ENCODE measurements at regions not wholly inside any gene's neighbourhood (a gene's known extent, or its start where the extent isn't known, plus 50 kb on each side); places are given as distances from the start of the nearest gene placed in this dataset.
A peak's percentile ranks its signal among the peaks of the same experiment; 100 is the strongest.
"Not testable (repeated sequence)": the region's sequence is repeated elsewhere in the genome, so short reads cannot be mapped to it uniquely, and the experiment has no call there.

DNA sequence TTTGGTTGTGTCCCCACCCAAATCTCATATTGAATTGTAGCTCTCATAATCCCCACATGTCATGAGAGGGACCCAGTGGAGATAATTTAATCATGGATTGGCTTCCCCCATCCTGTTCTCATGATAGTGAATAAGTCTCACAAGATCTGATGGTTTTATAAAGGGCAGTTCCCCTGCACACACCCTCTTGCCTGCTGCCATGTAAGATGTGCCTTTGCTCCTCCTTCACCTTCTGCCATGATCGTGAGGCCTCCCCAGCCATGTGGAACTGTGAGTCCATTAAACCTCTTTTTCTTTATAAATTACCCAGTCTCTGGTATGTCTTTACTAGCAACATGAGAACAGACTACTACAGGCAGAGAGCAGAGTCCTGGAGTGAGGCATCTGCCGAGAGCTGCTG, 90.2 kb upstream of the SLC45A1 start:
- DNase-seq: not testable (repeated sequence)

GRCh38 chr1:8226747-8227146, 91.2 kb upstream of the SLC45A1 start:
- no peak for DNase-seq

GRCh38 chr1:8226024-8226423, 91.9 kb upstream of the SLC45A1 start:
- not testable (repeated sequence) for DNase-seq

- no peak for DNase-seq
Measured at GRCh38 chr1:8223526-8223925, 94.4 kb upstream of the SLC45A1 start.

GRCh38 chr1:8222789-8223188, 95.1 kb upstream of the SLC45A1 start:
- no peak for DNase-seq

- no peak for DNase-seq
Measured at GRCh38 chr1:8219530-8219929, 98.4 kb upstream of the SLC45A1 start.

DNA sequence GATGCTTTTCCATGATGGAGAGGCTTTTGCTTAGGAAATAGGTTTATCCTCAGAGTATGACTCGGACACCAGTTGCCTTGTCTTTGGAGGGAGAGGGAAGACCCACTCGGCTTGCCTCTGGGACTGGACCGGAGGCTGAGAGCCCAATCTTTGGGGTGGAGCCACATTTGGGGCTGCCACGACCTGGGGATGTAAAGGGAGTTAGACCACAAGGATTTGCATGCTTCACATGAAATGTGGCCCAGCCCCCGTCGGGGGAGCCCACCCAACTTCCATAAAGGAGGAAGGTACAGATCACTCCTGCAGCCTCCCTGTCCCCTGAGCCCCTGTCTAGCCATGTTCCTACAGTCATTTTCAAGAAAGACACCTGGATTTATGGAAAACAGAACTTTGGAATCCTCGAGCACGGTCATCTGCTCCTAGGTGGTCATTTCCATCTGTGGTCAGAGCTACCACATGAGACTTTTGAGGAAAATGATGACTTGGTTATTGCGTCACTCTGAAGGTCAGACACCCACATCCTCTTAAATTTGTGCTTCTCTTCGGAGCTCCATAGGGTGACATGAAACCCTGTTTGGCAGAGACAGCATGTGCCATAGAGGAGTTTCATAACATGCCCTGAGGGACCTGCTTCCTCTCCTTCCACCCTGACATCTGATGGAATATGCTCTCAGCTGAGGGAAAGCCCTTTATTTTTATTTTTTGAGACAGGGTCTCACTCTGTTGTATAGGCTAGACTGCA, 99.4 kb upstream of the SLC45A1 start:
- no peak for DNase-seq

GRCh38 chr1:8217809-8218208, 100.1 kb upstream of the SLC45A1 start:
- no peak for DNase-seq

- DNase-seq: no peak
Measured at GRCh38 chr1:8217011-8217711, 100.8 kb upstream of the SLC45A1 start.

- no peak for DNase-seq
Measured at GRCh38 chr1:8216005-8216404, 101.9 kb upstream of the SLC45A1 start.

GRCh38 chr1:8214501-8215173, 103.3 kb upstream of the SLC45A1 start:
- DNase-seq: peak; percentile 43

DNA sequence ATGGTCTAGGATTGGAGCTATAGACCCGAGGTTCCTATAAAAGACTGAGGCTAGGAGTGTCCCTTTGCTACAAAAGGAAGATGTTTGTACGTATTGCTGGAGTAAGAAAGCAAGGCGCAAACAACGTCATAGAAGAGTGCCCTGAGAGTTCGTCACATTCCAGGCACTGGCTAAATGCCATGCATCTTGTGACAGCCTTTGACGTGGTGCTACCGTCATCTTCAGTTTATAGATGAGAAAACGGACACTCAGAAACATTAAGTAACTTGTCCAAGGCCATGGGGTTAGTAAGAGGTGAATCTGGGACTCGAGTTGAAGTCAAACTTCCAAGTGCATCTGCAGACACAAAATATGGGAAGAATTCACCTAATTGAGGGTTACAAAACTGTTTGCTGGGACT, 104.2 kb upstream of the SLC45A1 start:
- no peak for DNase-seq

- DNase-seq: no peak
Measured at GRCh38 chr1:8213136-8213535, 104.8 kb upstream of the SLC45A1 start.

DNA sequence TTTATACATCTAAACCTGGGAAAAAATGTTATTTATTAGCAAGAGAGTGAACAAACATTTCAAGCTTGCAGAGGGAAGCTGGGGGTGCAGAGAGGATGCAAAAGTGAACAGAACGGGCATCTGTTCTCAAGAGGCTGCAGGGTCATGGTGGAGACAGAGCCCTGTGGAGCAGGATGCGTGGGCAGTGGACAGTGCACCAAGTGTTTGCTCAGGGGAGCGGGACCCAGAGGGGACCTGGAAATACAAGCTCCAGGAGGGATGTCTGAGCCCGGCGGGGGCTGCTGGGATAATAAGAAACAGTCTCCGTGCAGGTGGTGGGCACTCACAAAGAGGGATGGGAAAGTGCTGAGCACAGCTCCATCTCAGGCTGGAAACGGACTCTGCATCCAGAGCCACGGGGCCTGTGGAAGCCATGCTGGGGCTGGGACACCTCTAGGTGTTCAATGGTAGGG, 105.3 kb upstream of the SLC45A1 start:
- DNase-seq: no peak

DNA sequence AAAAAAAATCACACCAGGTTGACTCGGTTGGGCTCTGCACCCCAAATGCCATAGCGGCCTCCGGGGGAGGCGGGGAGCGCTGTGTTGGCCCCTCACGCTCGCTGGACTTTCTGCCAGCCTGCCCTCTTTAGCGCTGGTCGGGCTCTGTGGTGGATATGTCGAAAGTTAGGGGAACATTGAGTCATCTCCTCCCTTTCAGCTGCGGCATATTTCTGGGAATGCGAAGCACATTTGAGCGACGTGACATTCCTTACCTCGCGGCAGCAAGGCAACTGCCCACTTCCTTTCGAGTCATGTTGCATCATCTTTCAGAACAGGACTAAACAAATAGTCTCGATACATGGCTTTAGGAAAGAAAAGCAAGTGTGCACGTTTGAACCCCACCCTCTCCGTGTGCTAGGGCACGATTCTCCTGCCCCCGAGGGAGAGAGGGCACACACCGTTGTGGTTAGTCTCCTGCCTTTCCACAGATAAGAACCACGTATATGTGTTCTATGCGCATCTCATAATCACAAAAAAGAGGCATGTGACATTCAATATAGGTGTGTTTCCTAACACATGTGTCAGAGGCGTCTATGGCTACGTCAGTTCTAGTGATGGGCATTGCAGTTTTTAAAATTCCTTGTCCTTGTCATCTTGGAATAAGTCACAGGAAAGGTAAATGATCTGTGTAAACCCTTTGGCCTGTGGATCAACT, 105.9 kb upstream of the SLC45A1 start:
- DNase-seq: peak; percentile 99

DNA sequence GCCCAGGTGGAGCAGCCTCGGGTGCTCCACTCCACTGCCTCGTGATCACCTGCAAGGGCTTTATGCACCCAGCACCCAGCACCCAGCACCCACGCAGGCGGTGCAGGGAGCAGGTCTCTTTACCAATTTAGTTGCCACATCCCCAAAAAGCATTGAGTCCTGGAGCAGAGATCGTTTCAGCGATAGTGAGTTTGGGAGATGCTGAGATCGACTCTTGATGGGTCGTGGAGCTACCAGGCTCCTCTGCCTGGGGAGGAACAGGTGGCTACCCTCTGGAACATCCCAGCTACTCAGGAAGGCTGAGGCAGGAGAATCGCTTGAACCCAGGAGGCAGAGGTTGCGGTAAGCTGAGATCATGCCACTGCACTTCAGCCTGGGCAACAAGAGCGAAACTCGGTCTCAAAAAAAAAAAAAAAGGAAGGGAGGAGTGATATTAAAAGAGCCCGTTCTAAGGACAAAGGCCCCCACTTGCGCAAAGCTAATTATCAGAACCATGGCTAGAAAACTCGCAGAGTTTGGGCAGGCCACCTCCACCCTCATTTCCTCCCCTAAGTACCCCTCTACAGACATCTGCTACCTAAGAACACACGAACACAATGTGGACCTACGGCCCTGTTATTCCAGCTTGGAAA, 106.5 kb upstream of the SLC45A1 start:
- no peak for DNase-seq

GRCh38 chr1:8207202-8207601, 110.7 kb upstream of the SLC45A1 start:
- no peak for DNase-seq

- DNase-seq: no peak
Measured at GRCh38 chr1:8206391-8206790, 111.5 kb upstream of the SLC45A1 start.

DNA sequence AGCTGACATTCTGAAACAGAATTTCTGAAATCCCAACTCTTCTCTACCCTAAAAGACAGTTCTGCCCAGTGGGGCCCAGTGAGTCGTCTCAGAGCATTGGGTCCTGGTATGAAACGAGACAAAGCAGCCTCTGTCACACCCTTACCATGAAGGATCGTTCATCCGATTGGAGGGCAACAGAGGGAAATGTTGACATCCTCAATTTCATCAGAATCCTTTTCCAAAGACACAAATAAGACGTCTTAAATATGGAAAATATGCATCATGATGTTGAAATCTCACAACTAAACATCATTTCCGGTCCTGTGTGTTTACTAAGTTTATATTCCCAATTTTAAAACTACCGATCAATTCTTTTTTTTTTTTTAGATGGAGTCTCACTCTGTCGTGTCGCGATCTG, 112.1 kb upstream of the SLC45A1 start:
- DNase-seq: no peak

GRCh38 chr1:8204826-8205225, 113.1 kb upstream of the SLC45A1 start:
- DNase-seq: peak; percentile 64

- DNase-seq: no peak
Measured at GRCh38 chr1:8203551-8203950, 114.4 kb upstream of the SLC45A1 start.

DNA sequence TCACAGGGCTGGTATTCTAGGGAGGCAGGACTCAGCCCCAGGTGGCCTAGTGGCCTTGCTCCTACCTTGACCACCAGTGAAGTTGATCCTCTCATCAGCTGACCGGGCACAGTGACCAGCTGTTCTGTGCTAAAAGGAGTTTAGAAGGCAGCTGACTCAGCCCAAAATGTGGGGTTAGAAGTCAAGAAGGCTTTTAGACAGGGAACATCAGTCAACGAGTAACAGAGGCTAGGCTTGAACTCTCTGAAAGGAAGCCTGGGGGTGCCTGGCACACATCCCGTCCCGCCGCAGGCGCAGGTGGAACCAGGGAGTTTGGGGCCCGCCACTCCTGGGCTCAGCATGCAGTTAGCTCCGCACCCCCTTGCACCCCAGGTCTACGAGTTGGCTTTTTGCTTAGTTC, 114.9 kb upstream of the SLC45A1 start:
- no peak for DNase-seq

Measured in fibroblast of skin of abdomen (primary cell).